AG08395 (cell line): ENCODE measurements at regions not wholly inside any gene's neighbourhood (a gene's known extent, or its start where the extent isn't known, plus 50 kb on each side); places are given as distances from the start of the nearest gene placed in this dataset.
A peak's percentile ranks its signal among the peaks of the same experiment; 100 is the strongest.

Experiments
- DNase-seq: peaks from one replicate; pipeline ENCODE4 v3.0.0; 2012; ENCODE audit warnings: mixed read lengths, low spot score

DNA sequence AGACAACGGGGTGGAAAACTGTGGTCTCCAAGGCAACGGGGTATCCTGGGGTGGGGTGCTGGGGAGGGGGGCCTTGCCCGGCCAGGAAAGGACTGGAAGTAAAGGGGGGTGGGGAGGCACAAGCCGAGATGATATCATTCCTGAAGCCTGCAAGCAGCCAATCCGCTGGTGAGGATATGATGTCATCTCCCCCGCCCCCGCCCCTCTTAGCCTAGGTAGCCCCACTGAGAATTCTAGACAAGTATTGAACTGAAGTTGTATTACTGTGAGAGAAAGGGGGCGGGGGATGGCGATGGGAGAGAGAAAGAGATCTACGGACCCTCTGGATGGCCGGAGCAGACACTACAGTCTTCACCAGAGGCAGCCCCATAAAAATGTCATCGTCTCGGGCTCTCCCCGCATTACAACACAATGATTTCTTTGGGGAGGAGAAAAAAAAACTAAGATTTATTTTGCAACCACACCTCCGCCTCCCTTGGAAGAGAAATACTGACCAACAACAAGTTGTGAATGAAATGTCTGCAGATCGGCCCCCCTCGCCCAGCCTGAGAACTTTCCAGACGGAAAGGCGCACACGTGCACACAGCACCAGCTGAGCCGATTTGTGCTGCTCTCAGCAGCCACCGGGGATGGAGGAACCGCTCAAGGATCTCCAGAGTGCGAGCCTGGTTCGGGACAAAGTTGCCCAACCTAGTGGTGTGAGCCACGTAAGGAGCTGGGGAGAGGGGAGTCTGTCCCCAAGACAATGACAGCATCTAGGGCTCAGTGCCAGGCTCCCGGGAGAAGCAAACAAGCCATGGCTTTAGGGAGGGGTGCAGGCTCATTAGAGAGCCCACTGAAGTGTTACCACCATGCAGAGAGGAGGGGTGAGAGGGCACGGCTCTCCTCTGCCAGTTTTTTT, 222.1 kb downstream of the SOX9 start:
- DNase-seq = no peak

DNA sequence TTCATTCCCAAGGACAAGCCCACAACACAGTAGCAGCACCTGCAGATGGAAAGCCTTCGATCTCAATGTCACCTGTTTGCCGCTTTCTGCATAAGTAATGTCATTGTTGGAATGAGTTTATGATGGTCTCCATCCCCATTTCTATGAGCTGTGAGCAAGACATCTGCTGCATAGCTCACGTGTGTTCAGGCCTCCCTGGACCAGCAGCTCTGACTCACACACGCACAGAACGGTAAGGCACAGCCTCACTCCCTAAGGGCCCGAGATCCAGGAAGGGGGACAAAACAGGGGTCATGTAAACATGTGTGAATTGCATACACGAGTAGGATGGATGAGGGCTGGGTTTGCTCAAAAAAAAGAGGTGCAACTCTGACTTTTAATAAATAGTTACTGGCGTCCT, 223.1 kb downstream of the SOX9 start:
- DNase-seq = no peak

DNA sequence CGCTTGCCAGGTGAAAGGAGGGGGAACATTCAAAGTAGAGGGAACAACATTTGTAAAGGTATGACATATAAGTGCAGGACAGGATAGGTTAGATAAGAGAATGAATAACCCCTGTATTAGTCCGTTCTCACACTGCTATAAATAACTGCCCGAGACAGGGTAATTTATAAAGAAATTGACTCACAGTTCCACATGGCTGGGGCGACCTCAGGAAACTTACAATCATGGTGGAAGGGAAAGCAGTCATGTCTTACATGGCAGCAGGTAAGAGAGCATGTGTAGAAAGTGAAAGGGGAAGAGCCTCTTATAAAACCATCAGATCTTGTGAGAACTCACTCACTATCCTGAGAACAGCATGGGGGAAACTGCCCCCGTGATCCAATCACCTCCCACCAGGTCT, 223.8 kb downstream of the SOX9 start:
- no peak for DNase-seq

DNA sequence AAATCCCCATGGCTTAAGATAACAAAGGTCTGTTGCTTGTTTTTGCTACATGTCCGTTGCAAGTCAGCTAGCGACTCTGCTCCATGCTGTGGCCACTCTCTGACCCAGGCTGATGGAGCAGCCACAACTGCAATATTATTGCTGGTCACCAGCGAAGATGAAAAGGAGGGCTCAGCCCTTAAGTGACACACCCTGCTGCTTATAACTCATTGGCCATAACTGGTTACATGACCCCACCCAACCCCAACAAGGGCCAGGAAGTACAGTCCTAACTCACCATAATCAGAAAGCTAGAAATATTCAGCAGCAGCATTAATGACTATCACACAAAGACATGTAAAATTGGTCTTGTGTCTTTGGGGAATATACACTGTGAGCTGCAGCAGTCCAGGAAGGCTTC, 224.3 kb downstream of the SOX9 start:
- no peak for DNase-seq

DNA sequence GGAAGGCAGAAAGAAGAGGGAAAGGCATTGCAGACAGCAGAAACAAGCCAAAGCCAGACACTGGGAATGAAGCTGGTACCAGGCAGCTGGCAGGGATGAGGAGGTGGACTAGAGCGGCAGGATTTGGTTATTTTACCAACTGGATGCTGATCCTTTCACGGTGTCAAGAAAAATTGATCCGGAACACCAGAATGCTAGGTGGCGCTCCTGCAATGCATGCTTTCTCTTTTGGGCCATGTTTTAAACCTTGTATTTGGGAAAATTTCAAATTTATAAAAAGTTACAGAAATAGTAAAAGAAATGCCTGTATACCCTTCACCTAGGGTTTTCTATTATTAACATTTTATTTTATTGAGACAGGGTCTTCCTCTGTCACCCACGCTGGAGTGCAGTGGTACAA, 224.7 kb downstream of the SOX9 start:
- DNase-seq = no peak

DNA sequence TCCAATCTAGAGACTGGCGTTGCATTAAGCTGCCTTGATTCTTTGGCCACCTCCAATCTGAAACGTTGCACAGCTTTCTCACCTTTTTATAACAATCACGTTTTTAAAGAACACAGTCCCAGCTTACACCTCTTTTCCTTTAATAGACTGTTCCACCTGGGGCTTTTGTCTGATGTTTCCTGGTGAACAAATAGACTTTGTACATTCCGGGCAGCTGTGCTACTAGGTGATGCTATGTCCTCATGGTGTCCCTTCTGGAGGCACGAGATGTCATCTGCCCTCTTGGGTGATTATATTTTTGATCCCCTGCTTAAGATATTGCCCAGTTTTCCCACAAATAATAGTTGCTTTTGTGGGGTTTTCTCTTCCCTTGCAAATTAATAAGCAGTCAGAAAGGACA, 225.5 kb downstream of the SOX9 start:
- DNase-seq = no peak

DNA sequence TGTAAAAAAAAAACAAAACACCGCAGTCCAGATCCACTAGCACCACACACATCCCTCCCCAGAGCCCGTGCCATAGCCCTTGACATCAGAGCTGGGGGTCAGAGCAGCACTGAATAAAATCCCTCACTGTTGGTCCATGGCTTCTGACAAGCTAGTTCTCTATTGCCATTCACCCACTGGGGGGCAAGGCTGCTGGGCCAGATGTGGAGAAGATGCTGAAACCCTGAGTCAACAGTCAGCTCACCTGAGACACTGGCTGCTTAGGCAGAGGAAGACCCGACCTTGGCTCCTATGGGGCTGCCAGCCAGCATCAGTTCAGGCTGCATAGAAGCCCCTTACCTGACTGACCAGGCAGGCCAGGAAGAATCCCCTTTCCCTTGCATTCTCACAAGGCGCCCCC, 228.2 kb downstream of the SOX9 start:
- DNase-seq = no peak

DNA sequence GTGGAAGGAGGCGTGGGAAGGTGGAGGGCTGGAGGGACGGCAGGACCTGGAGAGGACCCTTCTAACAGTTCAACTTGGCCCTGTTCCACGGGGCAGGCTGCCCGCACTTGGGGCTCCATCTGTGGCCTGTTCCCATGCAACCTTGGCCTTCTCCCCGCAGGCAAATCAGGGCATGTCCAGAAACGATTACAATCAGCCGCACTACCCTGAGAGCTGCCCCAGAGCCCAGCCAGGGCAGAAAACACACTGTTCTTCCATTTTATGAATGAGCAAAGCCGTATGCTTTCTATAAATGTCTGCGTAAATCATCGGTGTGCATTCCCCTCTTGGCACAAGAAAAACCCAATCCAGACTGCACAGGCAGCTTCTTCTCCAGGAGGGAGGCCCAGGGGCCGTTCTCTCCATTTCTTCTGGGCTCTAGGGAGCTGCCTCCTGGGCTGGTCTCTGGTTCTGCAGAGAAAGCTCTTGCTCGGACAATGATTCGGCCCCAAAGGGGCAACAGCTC, 228.7 kb downstream of the SOX9 start:
- no peak for DNase-seq

DNA sequence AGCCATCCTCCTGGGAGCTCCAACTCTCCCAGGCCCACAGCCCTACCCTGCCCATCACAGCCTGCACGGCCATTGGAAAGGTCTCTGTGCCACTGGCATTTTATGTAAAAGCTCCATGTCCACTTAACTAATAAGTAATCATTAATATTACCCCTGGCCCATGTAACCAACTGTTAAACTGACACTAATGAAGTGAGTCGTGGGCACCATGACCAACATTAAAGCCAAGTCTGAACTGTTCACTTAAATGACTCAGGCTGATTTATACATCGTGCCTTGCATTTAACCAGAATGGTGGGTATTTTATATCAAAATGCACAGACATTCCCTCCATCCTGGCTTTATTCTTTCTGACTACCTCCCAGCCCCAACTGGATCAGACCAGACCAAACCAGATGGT, 229.3 kb downstream of the SOX9 start:
- no peak for DNase-seq

DNA sequence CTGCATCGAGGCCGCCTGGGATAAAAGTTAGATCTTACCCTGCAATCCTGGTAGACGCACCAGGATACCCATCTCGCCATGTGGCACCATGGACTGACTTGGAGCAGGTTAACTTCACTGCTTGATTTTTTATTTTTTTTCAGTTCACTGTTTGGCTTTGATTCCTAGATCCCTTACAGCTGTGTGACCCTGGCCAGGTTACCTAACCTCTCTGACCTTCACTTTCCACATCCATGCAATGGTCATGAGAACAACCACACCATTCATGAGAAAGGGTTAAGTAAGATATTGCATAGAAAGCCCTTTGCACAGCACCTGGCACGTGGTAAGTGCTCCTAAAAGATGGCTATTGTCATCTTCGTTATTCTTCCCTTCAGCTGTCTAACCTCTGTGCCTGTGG, 230.5 kb downstream of the SOX9 start:
- DNase-seq = no peak

DNA sequence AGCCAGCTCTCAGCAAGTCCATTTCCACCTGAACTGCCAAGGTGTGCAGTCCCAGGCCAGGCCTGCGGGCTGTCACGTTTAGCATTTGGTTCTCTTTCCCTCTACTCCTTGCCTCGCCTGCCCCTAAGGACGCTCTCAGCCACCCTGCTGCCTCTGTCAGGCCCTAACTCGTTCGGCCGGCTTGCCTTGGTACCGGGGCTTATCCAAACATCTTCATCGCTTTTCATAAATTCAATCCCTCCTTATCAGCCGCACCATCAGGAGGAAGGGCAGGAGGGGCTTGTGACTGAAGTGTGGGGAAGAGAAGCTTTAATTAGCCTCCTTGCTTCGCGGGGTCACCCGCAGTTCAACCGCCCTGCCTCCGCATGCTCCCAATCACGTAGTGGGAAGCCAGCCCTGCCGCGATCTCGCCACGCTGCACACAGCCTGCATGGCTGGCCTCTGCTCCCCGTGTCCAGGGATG, 231.1 kb downstream of the SOX9 start:
- no peak for DNase-seq

DNA sequence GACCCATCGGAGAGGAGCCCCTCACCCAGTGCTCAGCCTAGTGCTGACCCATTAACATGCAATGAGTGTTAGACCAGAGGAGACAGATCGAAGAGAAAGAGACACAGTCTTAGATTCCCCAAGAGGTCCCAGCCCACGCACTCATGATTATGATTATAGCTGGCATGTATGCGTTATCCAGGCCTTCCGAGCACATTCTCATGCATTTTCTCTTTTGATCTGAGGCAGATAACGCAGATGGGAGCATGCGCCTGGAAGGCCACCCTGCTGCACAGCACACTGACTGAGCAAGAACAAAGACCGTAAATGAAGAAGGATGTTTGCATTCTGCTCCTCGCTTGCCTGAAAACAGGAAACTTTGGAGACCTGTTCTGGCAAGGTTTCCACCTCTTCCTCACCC, 232.7 kb downstream of the SOX9 start:
- DNase-seq = no peak

DNA sequence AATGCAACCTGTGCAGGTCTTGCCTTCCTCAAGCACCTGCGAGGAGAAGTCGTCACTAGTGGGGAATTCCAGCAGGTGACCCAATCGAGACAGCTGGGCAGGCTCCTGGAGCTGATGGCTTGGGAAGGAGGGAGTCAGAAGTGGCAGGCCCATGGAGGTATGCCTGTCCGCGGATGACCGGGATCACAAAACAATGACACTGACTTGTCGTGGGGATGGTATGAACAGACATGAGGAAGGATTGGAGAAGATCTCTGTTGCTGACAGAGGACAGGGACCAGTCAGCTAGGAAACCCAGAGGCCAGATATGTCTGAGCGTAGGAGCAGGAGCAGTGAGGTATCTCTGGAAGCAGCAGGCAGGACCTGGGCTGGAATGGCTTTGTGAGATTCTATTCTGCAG, 233.3 kb downstream of the SOX9 start:
- DNase-seq = no peak

DNA sequence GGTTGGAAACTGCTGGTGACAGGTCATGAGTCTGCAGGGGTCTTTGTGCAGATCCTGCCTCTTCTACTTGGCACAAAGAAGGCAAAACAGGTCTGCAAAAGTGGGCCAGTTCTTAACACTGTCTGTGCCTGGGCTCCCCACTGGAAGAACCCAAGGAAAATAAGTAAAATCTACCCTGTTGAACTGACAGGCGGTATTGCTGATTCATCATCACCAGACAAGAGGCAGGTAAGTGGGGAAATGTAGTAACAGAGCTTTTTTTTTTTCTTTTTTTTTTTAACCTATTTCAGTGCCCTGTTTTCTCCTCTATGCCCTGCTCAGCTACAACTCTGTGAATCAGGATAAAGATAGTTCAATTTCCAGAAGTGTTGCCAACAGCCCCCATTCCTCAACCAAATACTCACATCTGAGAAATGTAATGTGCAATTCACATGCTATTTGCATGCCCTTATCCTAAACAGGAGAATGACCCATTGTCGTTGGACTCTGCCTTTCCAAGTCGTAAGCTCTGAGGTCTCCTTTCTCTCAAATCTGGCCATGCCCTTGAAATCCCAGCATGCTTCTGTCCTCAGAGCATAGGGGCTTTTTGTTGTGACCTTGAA, 237.0 kb downstream of the SOX9 start:
- no peak for DNase-seq

DNA sequence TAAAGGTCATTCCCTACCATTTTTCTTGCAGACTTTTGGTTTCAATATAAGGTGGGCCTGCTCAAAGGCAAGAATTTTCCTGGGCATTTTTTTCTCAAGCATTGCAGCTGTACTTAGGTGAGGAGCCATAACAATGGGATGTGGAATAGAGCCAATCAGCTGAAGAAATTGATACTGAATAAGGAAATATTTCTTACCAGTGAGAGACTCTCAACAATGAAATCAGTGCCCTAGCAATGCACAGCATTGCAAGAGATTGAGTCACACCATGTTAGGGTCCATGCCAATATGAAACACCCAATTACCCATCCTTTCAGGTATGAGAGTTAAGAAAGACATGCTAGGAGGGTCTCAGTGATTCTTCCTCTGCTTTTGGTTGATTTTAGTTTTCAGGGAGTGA, 237.6 kb downstream of the SOX9 start:
- peak; percentile 75 for DNase-seq

DNA sequence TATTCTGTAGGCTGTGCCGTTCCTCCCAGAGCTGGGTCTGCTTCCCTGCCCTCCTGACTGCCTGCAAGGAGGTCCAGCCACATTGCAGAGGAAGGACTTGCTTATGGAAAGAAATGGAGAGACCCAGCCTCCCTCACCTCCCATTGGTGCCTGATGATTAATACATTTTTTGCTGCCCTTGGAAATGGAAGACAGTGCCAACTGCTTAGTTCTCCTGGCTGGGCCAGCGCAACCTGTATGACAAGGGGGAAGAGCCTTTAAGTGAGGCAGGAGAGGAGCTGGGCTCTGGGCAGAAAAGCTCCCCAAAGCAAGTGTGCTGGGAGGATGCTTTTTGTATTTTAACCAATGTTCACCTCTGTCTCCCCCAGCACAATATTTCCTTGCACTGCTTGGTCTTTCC, 238.5 kb downstream of the SOX9 start:
- DNase-seq = no peak

DNA sequence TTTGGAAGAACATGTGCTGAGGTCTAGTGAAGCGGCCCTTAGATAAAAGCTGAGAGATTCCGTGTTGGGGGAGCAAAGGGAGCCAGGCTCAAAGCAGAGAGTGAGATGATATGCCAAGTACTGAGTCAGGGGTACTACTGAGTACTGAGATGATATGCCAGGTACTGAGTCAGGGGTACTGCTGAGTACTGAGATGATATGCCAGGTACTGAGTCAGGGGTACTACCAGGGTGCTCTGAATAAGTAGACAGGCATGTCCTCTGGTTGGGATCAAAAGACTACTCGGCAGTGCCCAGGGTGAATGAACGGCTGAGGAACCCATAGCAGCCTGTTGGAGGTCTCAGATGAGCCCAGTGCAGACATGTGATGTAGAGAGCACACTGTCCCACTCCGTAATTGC, 239.0 kb downstream of the SOX9 start:
- no peak for DNase-seq

DNA sequence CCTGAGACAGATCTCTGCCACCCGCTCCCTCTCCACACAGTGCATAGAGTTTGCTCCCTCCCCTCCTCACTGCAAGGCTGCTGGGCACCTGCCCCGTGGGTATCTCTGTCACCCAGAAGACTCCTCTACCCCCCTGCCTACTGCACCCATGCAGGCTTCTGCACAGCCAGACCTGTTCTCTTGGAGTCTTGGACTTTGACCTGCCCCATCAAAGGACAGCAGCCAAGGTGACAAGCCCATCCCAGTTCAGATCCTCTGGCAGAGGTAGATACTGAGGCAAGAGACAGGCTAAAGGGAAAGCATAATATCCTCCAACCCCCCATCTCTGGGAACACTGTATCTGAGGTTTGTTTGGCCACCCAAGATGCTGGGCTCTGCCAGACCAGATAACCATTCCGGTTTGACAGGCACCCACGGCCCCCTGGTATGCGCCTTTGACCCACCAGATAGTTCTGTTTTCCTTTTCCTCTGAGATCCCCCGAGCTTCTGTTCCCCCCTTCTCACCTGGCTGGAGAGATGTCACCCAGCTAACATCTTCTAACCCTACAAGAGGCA, 239.6 kb downstream of the SOX9 start:
- DNase-seq = no peak

DNA sequence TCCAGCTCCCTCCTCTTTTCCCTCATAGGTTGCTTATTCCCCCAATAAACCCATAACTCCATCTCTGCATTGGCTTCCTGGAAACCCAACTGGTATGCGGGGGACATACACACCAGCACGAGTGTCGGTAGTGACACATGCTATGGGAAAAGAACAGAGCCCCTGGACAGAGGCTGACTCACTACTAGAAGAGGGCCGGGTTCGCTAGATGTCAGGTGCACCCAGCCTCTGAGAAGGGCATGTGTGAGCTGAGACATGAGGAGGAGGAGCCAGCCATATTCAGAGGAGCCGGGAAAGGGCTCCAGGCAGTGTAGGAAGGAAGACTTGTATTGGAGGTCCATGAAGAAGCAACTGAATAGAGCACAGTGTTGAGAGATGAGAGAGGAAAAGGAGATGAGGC, 241.1 kb downstream of the SOX9 start:
- DNase-seq = no peak

DNA sequence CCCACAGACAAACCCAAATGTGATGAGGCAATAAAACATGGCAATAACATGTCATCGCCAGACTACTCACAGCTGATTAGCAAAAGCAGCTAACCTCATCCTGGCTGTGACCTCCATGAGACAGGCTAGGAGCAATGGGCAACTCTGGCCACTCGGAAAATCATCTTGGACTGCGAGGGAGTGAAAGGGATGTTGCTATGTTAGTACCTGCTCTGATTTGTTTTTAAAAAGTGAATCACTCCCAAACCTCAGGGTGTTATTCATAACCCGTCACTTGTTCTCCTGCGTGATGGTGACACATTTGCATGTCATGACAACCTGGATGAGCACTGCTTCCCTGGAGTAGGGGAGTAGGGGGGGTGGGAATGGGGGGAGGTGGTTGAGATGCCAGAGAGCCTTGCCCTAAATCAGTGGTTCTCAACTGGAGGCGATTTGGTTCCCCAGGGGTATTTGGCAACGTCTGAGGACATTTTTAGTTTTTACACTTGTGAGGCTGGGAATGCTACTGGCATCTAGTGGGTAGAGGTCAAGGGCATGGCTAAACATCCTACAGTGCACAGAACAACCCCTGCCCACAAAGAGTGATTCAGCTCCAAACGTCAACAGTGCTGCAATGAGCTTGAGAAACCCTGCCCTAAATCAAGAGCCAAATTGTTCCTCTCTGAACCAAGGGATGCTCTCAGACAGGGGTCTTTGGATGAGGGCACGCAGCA, 241.7 kb downstream of the SOX9 start:
- DNase-seq = peak; percentile 61

DNA sequence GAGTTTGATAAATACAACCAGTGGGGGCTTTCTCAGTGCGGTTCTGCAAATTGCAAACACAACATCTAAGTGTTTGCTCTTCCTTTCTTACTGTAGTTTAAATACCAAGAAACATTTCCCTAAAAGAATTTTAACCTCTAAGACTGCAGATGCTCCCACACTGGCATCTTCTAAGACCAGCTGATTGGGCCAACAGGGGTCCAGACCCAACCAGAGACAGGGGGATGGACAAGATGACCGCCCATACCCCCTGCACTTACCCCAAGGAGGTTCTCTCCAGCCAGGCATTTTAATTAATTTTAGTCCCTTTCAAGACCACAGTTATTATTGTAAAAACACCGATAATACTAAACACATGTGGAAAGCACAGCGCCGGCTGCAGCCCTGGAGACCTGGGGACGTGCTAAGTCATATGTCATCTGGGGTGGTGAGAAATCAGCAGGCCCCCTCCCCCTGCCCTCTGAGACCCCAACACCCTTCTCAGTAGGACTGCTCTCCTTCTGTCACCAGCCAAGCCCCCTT, 242.3 kb downstream of the SOX9 start:
- no peak for DNase-seq

DNA sequence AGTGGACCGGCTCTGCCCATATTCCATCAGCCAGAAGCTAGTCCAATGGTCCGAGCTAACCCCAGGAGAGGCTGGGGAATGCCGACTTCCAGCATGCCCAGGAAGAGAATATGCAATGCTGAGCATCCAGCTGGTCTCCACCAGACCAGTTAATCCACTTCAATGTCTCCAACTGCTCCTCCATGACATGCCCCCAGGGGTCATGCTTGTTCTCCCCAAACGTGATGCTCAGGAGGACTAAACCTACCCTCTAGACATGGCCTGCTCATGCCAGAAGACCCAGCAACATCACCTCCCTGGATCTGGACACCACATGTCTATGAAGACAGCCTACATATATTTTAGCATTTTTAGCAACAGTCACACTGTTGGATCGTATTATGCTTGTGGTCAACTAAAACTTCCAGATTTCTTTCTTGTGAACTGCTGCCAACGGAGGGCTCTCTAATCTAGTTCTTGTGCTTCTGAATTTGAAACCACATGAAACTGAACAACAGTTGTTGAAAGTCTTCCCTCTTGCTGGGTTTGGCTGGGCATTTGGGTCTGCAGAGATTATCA, 245.1 kb downstream of the SOX9 start:
- peak; percentile 63 for DNase-seq
